Upper lobe of left lung (tissue), 4 donors: ENCODE measurements at regions not wholly inside any gene's neighbourhood (a gene's known extent, or its start where the extent isn't known, plus 50 kb on each side); places are given as distances from the start of the nearest gene placed in this dataset.

Experiments
- POLR2AphosphoS5 ChIP-seq, 2 donors: sonication (generic); formaldehyde crosslinking; IDR thresholded peaks; one replicate each; pipeline ENCODE4 v1.5.1; 2017; ENCODE audit warnings: antibody characterized with exemption in 2 of 2
- TF ChIP-seq, protein P1 (sequence below), 6 experiments: fragments of 450-650 bp in 4 of 6; fragments of 200-600 bp in 2 of 6; sonication (generic) in 2 of 6; IDR thresholded peaks; one replicate each; pipeline ENCODE4 v1.5.1; 2016 to 2019; ENCODE audit warnings: antibody characterized with exemption in 6 of 6

DNA sequence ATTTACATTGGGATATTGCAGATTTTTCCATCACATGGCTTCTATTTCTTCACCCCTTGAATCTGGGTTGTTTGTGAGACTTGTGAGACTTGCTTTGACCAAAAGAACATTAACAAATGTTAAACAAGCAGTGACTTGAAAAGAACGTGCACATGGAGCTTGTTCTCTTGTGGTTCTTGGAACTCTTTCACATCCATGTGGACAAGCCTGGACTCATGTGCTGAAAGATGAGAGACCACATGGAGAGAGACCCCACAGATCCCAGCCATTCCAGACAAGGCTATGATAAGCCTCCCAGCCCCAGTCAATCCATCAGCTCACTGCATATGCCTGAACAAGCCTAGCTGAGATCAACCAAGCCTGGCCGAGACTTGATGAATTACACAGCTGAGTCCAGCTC, 1365.7 kb upstream of the GJE1 start:
- TF ChIP-seq, protein P1, sequence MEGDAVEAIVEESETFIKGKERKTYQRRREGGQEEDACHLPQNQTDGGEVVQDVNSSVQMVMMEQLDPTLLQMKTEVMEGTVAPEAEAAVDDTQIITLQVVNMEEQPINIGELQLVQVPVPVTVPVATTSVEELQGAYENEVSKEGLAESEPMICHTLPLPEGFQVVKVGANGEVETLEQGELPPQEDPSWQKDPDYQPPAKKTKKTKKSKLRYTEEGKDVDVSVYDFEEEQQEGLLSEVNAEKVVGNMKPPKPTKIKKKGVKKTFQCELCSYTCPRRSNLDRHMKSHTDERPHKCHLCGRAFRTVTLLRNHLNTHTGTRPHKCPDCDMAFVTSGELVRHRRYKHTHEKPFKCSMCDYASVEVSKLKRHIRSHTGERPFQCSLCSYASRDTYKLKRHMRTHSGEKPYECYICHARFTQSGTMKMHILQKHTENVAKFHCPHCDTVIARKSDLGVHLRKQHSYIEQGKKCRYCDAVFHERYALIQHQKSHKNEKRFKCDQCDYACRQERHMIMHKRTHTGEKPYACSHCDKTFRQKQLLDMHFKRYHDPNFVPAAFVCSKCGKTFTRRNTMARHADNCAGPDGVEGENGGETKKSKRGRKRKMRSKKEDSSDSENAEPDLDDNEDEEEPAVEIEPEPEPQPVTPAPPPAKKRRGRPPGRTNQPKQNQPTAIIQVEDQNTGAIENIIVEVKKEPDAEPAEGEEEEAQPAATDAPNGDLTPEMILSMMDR (IDR thresholded peaks at IDR 0.05) = no peak
- TF ChIP-seq POLR2AphosphoS5 (IDR thresholded peaks at IDR 0.05) = no peak
